GM21423 (cell line): ENCODE measurements at regions not wholly inside any gene's neighbourhood (a gene's known extent, or its start where the extent isn't known, plus 50 kb on each side); places are given as distances from the start of the nearest gene placed in this dataset.

ENCODE experiments used
- ATAC-seq: cut with Tn5 transposase; IDR thresholded peaks from one replicate; pipeline ENCODE4 v1.9.1; 2021; ENCODE audit warnings: mild to moderate bottlenecking, moderate library complexity; ENCODE audit not compliant: unreplicated experiment

- no peak for ATAC-seq
Observed at GRCh38 chr18:39753178-39753577, 2187.6 kb upstream of the CELF4 start.

- ATAC-seq: no peak
Observed at GRCh38 chr18:39752351-39752750, 2186.8 kb upstream of the CELF4 start.

GRCh38 chr18:39751921-39752320 is 2186.3 kb upstream of the CELF4 start:
- no peak for ATAC-seq

GRCh38 chr18:39751161-39751560 is 2185.6 kb upstream of the CELF4 start:
- ATAC-seq: no peak

DNA sequence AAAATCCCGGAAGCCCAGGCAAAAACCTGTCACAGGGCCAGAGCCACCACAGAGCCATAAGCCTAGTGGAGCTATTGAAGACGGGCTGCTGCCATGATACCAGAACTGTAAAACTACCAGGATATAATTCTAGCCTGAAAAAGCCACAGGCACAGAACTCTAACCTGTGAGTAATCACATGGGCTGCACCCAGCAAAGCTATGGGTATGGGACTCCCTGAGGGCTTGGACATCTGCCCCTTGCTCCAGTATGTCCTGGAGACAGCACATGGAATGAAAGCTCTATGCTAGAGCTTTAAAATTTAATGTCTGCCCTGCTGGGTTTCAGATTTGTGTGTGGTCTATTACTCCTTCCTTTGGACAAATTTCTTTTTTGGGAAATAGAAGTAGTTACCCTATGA is 2183.6 kb upstream of the CELF4 start:
- no peak for ATAC-seq

- ATAC-seq: no peak
Observed at GRCh38 chr18:39748727-39749126, 2183.1 kb upstream of the CELF4 start.

DNA sequence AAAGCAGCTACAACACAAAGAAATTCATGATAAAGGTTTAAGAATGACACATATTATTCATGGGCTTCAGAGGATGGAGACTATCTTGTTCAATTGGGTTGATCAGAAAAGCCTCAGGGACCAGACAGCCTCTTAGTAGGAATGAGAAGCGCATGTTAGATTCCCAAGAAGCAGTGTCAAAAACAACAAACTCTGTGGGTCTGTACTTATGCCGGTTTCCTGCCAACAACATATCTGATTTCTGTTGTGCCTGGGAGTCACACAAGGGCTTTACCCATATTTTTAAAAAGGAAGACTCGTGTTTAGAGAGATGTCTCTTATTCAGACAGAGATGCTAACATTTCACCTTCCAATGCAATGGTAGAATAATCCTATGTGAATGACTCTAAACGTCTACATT is 2180.6 kb upstream of the CELF4 start:
- ATAC-seq: no peak

GRCh38 chr18:39743463-39743862 is 2177.9 kb upstream of the CELF4 start:
- ATAC-seq: no peak

DNA sequence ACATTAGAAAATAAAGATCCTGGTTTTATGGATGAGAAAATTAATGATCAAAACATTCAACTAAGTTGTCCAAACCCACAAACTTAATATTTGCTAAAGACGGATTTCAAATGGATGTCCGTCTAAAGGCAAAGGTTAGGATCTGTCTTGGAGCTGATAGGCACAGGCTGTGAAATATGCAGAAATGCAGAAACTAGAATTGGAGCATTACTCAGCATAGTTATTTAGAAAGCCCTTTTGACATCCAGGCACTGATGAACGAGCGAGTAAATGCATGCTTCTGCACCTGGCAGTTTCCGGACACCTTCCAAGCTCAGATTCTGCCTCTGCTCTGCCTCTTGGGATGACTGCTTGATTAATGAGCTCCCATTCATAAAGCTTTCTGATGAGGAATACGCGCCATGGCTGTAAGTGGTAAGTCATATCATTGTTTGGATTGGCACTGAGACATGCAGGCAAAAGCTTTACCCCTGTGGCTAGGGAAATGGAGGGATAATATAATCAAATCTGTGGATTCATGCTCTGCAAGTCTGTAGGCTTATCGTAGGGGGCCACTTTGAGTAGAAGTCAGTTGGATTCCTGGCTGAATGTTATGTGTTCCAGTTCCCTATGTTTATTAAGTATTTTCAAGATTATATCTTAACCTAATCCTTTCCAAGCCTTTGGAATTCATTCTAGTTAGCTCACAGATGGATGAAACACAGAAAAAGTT is 2176.3 kb upstream of the CELF4 start:
- no peak for ATAC-seq

DNA sequence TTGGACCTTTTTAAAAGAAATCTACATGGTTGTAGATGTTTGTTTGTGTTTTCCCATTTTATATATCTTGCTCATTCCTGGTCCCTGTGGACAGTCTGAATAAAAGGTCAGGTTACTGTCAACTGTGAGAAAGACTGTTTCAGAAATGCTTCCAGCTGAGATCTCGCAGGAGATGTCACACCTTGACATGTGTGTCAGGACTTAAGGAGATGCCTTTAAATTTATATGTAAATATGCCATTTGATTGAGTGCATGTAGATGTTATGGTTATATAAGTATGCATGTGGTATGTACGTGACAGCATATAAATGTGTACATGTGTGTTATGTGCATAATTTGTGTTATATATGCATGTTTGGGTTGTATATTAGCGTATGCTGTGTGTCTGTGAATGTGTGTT is 2172.3 kb upstream of the CELF4 start:
- no peak for ATAC-seq

GRCh38 chr18:39732918-39733317 is 2167.3 kb upstream of the CELF4 start:
- no peak for ATAC-seq

DNA sequence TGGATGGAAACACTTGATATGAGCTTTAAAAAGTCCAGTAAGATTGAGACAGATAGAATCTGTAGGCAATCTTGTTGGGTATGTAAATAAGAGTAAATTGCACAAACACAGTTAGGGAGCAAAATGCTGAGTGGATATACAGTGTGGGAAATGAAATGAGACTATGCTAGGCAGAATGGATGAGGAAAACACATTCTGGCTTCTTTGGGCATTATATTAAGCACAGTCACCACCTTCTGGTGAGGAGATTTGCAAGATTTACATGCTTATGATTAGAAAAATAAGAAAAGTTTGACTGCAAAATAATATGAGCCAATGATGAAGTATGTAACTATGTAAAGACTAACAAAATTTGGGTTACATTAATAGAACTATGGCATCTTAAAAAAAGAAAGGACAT is 2165.0 kb upstream of the CELF4 start:
- ATAC-seq: no peak

DNA sequence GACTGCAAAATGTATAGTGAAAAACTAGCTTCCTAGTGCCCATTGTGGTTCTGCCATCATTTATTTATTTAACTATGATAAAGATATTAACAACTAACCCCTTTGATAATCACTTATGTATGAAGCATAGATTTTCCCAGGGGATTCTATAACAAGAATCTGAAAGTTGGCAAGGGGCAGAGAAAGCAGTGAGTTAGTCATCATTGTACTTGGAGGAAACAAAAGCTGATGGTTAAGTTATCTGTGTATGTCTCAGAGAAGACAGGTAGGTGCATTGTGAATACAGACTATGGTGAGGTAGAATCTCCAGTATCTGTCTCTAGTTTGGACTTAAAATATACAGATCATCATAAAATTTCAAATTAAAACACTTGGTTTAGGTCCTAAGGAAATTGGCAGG is 2159.1 kb upstream of the CELF4 start:
- no peak for ATAC-seq

DNA sequence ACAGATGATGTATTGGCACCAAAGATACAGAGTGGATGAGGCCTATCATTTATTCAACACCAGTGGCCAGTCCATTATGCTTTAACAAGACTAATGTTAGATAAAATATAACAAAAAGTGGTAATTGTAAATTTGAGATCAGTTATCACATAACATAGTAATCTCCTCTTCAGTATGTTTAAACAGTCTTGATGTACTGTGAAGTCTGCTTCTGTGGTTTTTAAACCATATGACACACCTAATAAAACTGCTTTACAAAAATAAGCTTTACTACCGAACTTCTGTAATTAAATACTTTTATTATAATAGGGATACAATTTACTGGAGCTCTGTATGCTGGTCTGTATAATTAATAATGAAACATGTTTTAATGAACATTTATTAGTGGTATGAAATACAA is 2156.1 kb upstream of the CELF4 start:
- no peak for ATAC-seq

- ATAC-seq: no peak
Observed at GRCh38 chr18:39713961-39714360, 2148.4 kb upstream of the CELF4 start.

- ATAC-seq: no peak
Observed at GRCh38 chr18:39711701-39712100, 2146.1 kb upstream of the CELF4 start.

DNA sequence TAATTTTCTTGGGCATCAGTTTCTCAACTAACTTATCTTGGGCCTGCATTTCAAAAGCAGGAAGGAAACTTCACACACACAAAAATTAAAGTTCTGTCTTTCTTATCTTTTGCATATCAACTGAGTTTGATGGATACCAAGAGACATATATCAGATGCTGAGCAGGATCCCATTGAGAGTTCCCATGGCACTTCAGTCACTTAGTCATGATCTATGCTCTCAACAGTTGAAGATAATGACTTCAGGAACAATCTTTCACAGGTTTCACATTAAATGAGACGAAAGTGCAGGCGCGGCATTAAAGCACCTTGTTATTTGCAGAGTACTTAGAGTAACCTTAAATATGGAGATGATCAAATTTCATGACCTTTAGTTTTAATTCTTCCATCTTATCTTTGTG is 2139.8 kb upstream of the CELF4 start:
- no peak for ATAC-seq

- no peak for ATAC-seq
Observed at GRCh38 chr18:39702888-39703287, 2137.3 kb upstream of the CELF4 start.

GRCh38 chr18:39701839-39702238 is 2136.2 kb upstream of the CELF4 start:
- no peak for ATAC-seq

- ATAC-seq: no peak
Observed at GRCh38 chr18:39701055-39701783, 2135.6 kb upstream of the CELF4 start.

GRCh38 chr18:39699340-39699964 is 2133.9 kb upstream of the CELF4 start:
- no peak for ATAC-seq

DNA sequence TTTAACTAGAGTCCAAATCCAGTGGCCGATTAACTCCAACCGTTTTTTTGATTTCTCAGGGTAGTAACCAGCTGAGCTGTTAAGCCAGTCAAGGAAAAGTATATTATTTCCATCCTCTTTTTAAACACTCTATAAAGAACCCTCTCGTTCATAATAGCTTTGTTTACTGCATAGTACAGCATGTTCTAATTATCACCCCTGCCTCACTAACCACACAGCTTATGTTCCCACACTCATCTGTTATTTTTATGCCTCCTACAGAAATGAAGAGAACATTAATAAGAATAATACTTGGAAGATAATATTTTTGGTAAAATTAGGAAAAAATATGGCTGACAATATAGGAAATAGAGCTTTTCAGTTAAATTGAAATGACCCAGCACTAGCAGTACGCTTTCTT is 2132.8 kb upstream of the CELF4 start:
- ATAC-seq: no peak
